K562 (cell line): ENCODE measurements at regions not wholly inside any gene's neighbourhood (a gene's known extent, or its start where the extent isn't known, plus 50 kb on each side); places are given as distances from the start of the nearest gene placed in this dataset.
"Not testable (repeated sequence)": the region's sequence is repeated elsewhere in the genome, so short reads cannot be mapped to it uniquely, and the experiment has no call there.

Source experiments
- ATAC-seq: fragments of 200-7000 bp; cut with Tn5 transposase; 3 replicates; pipeline ENCODE4 v1.9.1; 2020; ENCODE audit warnings: moderate library complexity
- BruUV-seq: library from RNA; stranded (reverse); fragments of 400-500 nt; replicated peaks from 2 replicates; lab custom pipeline; 2021; lab: Mats Ljungman, UMichigan
- CTCF ChIA-PET: fragments of 300-600 bp; formaldehyde crosslinking; extraction: SDS; loops from one replicate; lab custom pipeline; 2021; ENCODE audit warnings: low intra/inter-chr PET ratio; lab: Yijun Ruan, JAX
- POLR2A ChIA-PET: fragments of 300-600, 350-650 bp; sonication (Branson Sonifier 250); formaldehyde crosslinking; extraction: SDS; loops from one replicate; lab custom pipeline; 2021; ENCODE audit warnings: antibody characterized with exemption, inconsistent platforms; lab: Yijun Ruan, JAX
- DNase-seq, 4 experiments: peaks; one replicate each; pipeline versions ENCODE4 v3.0.0 to v3.0.0-alpha.2; 2011 to 2018; ENCODE audit warnings: low spot score in 3 of 4, mixed read lengths in 3 of 4; ENCODE audit errors: extremely low read depth in 1 of 4
- FAIRE-seq: peaks from 2 replicates; lab custom pipeline; 2011; peaks lifted over from hg19 to GRCh38; lab: Jason Lieb, UNC
- H2AFZ ChIP-seq: 2 replicates; pipeline ENCODE4 v1.6.0; 2011; ENCODE audit warnings: low read depth, low read length, control low read depth, inconsistent platforms
- H3K27ac ChIP-seq: fragments of 200-600 bp; 3 replicates; pipeline ENCODE4 v1.8.0; 2011; ENCODE audit warnings: low read depth, mild to moderate bottlenecking, control low read depth, inconsistent platforms, low read length, moderate library complexity, mixed read lengths; ENCODE audit errors: extremely low read depth
- H3K27me3 ChIP-seq, 2 experiments: fragments of 300-600 bp in 1 of 2; 2 replicates in 1 of 2; 3 replicates in 1 of 2; pipeline versions ENCODE4 v1.6.0 to v1.8.0; 2011; ENCODE audit warnings: inconsistent platforms in 2 of 2, low read length in 2 of 2, mild to moderate bottlenecking in 1 of 2, mixed read lengths in 1 of 2, moderate library complexity in 1 of 2; ENCODE audit not compliant: control insufficient read depth in 2 of 2, insufficient read depth in 2 of 2
- H3K36me3 ChIP-seq: fragments of 300-600 bp; 3 replicates; pipeline ENCODE4 v1.8.0; 2011; ENCODE audit warnings: mild to moderate bottlenecking, low read length, inconsistent platforms; ENCODE audit not compliant: control insufficient read depth, insufficient read depth
- H3K4me1 ChIP-seq, 2 experiments: fragments of 200-600 bp in 1 of 2; replicated peaks in 1 of 2; 2 replicates in 1 of 2; 3 replicates in 1 of 2; pipeline versions ENCODE4 v1.5.1 to v1.8.0; 2011; ENCODE audit warnings: inconsistent platforms in 2 of 2, low read length in 2 of 2, mild to moderate bottlenecking in 1 of 2, mixed read lengths in 1 of 2, moderate library complexity in 1 of 2; ENCODE audit not compliant: control insufficient read depth in 2 of 2, insufficient read depth in 2 of 2
- H3K4me2 ChIP-seq: 2 replicates; pipeline ENCODE4 v1.6.1; 2011; ENCODE audit warnings: low read length, control low read depth, inconsistent platforms, mixed read lengths; ENCODE audit not compliant: insufficient read depth
- H3K4me3 ChIP-seq: fragments of 200-600 bp; sonication (generic), shearing (Covaris generic); 2 replicates; pipeline ENCODE4 v1.5.1; 2016; ENCODE audit warnings: control low read depth, inconsistent platforms
- H3K79me2 ChIP-seq: fragments of 200-600 bp; 3 replicates; pipeline ENCODE4 v1.8.0; 2011; ENCODE audit warnings: low read length, inconsistent platforms; ENCODE audit not compliant: control insufficient read depth, insufficient read depth
- H3K9ac ChIP-seq, 2 experiments: 2 replicates each; pipeline versions ENCODE4 v1.6.0 to v1.6.1; 2011; ENCODE audit warnings: low read depth in 2 of 2, low read length in 2 of 2, control low read depth in 1 of 2, inconsistent platforms in 1 of 2, mild to moderate bottlenecking in 1 of 2, mixed read lengths in 1 of 2; ENCODE audit not compliant: insufficient read depth in 1 of 2
- H3K9me1 ChIP-seq: one replicate; pipeline ENCODE4 v1.6.0; 2011; ENCODE audit warnings: inconsistent platforms, mild to moderate bottlenecking, low read length, moderate library complexity; ENCODE audit not compliant: control insufficient read depth, insufficient read depth
- H3K9me3 ChIP-seq: replicated peaks from 2 replicates; pipeline ENCODE4 v1.5.1; 2011; ENCODE audit warnings: low read depth, low read length, inconsistent platforms; ENCODE audit not compliant: control insufficient read depth, insufficient read depth
- H4K20me1 ChIP-seq: replicated peaks from 2 replicates; pipeline ENCODE4 v1.6.1; 2011; ENCODE audit warnings: low read length, inconsistent platforms, mixed read lengths; ENCODE audit not compliant: control insufficient read depth, insufficient read depth
- CBX3 ChIP-seq, 2 experiments: IDR thresholded peaks; 1 replicate in 1 of 2; 2 replicates in 1 of 2; pipeline ENCODE4 v1.6.1; 2012; ENCODE audit warnings: inconsistent platforms in 2 of 2, low read length in 2 of 2, borderline replicate concordance in 1 of 2, control low read depth in 1 of 2
- TRIM28 ChIP-seq: fragments of 450-650 bp; IDR thresholded peaks from 2 replicates; pipeline ENCODE4 v1.6.1; 2017
- WGBS: fragments of 100-300 bp; shearing (Covaris generic); methylation state at CpG from one replicate; pipeline ENCODE4 v1.1.6; 2016; ENCODE audit warnings: low coverage, mixed read lengths; ENCODE audit not compliant: insufficient coverage; ENCODE audit errors: missing lambda C conversion rate; 5-methylcytosine and 5-hydroxymethylcytosine counted together
- in situ Hi-C: fragments of 300-500 bp; cut with MboI; formaldehyde crosslinking; loops from 4 replicates; pipeline ENCODE4 v1.15.0; 2018; ENCODE audit warnings: inconsistent platforms, mixed read lengths
- intact Hi-C: fragments of 100-400 bp; cut with micrococcal nuclease; formaldehyde crosslinking; loops from 2 replicates; pipeline ENCODE4 v1.14.2; 2022
- TF ChIP-seq, protein P1 (sequence below): fragments of 200-800 bp; sonication (Bioruptor generic); IDR thresholded peaks from 2 replicates; pipeline ENCODE4 v1.6.1; 2016; ENCODE audit warnings: missing genetic modification characterization, missing compliant biosample characterization
- TF ChIP-seq, protein P2 (sequence below): sonication (generic); IDR thresholded peaks from 2 replicates; pipeline ENCODE4 v1.6.1; 2016
- TF ChIP-seq, protein P3 (sequence below): sonication (generic); formaldehyde crosslinking; IDR thresholded peaks from 2 replicates; pipeline ENCODE4 v1.8.0; 2022; ENCODE audit warnings: mild to moderate bottlenecking, missing genetic modification reagents

DNA sequence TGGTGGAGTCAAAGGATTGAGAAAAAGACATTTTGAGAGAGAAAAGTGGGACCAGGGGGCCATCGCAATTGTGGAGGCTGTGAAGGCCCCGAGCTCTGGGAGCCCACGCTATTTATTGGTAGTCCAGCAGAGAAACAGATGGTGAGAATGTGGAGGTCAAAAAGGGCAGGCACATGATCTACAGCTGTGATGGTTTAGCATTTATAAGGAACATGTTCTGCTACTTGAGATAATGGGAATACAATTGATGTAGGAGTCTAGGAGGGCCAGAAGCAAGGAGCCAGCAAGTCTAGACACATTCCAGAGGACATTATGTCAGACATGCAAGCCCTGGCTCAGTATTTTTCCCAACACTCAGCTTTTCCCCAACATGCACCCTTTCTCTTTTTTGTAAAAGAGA is 283.4 kb upstream of the MTPN start:
- H3K9me1 ChIP-seq, in situ Hi-C loops, DNase-seq, CTCF ChIA-PET, H3K79me2 ChIP-seq, H3K27me3 ChIP-seq, H3K4me1 ChIP-seq, FAIRE-seq, H3K27ac ChIP-seq, H4K20me1 ChIP-seq, ATAC-seq, H3K4me3 ChIP-seq, H3K4me2 ChIP-seq, H3K36me3 ChIP-seq, intact Hi-C loops, H3K9ac ChIP-seq, H2AFZ ChIP-seq, BruUV-seq: not testable (repeated sequence)
- peaks cover 14% of the 10 kb centered on the region; the same call in 1 of the 2 replicates for H3K9me3 ChIP-seq
- POLR2A ChIA-PET = interaction anchor here (0.6 kb wide), 1 partner anchor 1324 kb away, joined by 3 read pairs; no protein-coding TSS in a partner anchor
- peak; percentile 58; the same call in 1 of the 2 replicates for TF ChIP-seq TRIM28
- TF ChIP-seq CBX3 (IDR thresholded peaks at IDR 0.05; ENCODE audit: borderline replicate concordance in 1 of 2, low read length in 2 of 2) = 0 out of 3 replicates have a peak, but pooled peaks of 1 of the 2 experiments have one; percentile 23
- 23% methylated on average over 3 of the region's 3 CpGs for WGBS

DNA sequence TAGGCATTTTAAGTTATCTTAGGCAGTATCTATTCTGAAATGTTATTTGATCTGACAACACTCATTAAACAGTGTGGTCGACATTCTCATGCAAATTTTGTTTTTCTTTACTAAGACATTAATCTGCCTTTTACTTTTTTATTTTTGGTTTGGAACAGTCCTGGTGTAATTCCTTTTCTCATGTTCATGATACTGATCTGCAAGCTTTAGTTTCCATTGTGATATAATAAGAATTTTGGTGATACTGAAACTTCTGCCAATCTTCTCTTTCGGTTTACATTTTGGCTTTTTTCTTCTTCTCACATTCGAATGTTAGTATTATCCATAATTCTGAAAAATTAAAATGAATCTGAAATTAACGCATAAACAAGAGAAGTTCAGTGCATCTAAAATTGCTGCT is 281.9 kb upstream of the MTPN start:
- no peak for DNase-seq
- 14% methylated on average over 4 of the region's 4 CpGs for WGBS
- POLR2A ChIA-PET = interaction anchor here (0.9 to 1.1 kb wide), 2 partner anchors 12 kb away, joined by 3 read pairs; no protein-coding TSS in a partner anchor
- TF ChIP-seq, protein P1, sequence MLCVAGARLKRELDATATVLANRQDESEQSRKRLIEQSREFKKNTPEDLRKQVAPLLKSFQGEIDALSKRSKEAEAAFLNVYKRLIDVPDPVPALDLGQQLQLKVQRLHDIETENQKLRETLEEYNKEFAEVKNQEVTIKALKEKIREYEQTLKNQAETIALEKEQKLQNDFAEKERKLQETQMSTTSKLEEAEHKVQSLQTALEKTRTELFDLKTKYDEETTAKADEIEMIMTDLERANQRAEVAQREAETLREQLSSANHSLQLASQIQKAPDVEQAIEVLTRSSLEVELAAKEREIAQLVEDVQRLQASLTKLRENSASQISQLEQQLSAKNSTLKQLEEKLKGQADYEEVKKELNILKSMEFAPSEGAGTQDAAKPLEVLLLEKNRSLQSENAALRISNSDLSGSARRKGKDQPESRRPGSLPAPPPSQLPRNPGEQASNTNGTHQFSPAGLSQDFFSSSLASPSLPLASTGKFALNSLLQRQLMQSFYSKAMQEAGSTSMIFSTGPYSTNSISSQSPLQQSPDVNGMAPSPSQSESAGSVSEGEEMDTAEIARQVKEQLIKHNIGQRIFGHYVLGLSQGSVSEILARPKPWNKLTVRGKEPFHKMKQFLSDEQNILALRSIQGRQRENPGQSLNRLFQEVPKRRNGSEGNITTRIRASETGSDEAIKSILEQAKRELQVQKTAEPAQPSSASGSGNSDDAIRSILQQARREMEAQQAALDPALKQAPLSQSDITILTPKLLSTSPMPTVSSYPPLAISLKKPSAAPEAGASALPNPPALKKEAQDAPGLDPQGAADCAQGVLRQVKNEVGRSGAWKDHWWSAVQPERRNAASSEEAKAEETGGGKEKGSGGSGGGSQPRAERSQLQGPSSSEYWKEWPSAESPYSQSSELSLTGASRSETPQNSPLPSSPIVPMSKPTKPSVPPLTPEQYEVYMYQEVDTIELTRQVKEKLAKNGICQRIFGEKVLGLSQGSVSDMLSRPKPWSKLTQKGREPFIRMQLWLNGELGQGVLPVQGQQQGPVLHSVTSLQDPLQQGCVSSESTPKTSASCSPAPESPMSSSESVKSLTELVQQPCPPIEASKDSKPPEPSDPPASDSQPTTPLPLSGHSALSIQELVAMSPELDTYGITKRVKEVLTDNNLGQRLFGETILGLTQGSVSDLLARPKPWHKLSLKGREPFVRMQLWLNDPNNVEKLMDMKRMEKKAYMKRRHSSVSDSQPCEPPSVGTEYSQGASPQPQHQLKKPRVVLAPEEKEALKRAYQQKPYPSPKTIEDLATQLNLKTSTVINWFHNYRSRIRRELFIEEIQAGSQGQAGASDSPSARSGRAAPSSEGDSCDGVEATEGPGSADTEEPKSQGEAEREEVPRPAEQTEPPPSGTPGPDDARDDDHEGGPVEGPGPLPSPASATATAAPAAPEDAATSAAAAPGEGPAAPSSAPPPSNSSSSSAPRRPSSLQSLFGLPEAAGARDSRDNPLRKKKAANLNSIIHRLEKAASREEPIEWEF (CRISPR knock-in tag) = no peak
- TF ChIP-seq, protein P2, sequence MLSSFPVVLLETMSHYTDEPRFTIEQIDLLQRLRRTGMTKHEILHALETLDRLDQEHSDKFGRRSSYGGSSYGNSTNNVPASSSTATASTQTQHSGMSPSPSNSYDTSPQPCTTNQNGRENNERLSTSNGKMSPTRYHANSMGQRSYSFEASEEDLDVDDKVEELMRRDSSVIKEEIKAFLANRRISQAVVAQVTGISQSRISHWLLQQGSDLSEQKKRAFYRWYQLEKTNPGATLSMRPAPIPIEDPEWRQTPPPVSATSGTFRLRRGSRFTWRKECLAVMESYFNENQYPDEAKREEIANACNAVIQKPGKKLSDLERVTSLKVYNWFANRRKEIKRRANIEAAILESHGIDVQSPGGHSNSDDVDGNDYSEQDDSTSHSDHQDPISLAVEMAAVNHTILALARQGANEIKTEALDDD = no peak
- TF ChIP-seq, protein P3, sequence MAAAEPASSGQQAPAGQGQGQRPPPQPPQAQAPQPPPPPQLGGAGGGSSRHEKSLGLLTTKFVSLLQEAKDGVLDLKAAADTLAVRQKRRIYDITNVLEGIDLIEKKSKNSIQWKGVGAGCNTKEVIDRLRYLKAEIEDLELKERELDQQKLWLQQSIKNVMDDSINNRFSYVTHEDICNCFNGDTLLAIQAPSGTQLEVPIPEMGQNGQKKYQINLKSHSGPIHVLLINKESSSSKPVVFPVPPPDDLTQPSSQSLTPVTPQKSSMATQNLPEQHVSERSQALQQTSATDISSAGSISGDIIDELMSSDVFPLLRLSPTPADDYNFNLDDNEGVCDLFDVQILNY = no peak

More for the DNA sequence above, 281.9 kb upstream of the MTPN start:
- no peaks in the 10 kb centered on the region for H3K9me1 ChIP-seq
- no peak overlapping the region for H3K4me3 ChIP-seq
- in situ Hi-C loops = no loop called here
- intact Hi-C loops = no loop called here
- no peaks in the 10 kb centered on the region for H3K27me3 ChIP-seq
- H3K79me2 ChIP-seq = no peaks in the 10 kb centered on the region
- CTCF ChIA-PET = no interaction called here
- H3K9me3 ChIP-seq = peaks cover 6% of the 10 kb centered on the region; the same call in 1 of the 2 replicates
- no peak overlapping the region for H3K9ac ChIP-seq
- no peak overlapping the region for H3K27ac ChIP-seq
- BruUV-seq = no TSS peak
- ATAC-seq (no peak), FAIRE-seq (no peak)
- no peaks in the 10 kb centered on the region for H3K36me3 ChIP-seq
- H3K4me1 ChIP-seq = no peaks in the 10 kb centered on the region
- H4K20me1 ChIP-seq = no peaks in the 10 kb centered on the region
- no peak overlapping the region for H2AFZ ChIP-seq
- no peak overlapping the region for H3K4me2 ChIP-seq
